ENCODE measurements at regions not wholly inside any gene's neighbourhood (a gene's known extent, or its start where the extent isn't known, plus 50 kb on each side); places are given as distances from the start of the nearest gene placed in this dataset.

DNA sequence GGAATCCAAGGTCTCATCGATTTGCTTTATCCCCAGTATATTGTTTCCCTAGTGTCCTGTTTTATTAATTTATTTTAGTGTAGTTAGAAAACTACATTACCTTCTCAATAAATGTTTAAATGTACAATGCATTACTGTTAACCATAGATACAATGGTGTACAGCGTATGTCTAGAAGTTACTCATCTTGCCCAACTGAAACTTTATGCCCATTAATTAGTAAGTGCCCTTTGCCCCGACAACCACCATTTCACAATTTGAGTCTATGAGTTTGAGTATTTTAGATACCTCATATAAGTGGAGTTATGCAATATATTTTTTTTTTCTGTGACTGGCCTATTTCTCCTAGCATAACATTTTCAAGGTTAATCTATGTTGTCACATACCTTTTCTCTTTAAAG lies 1343.0 kb upstream of the SLC39A10 start:
- TF ChIP-seq, protein P1, sequence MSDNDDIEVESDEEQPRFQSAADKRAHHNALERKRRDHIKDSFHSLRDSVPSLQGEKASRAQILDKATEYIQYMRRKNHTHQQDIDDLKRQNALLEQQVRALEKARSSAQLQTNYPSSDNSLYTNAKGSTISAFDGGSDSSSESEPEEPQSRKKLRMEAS (IDR thresholded peaks at IDR 0.05) = no peak
- no peak for TF ChIP-seq TEAD4 (IDR thresholded peaks at IDR 0.05)
- TF ChIP-seq TAF1 (IDR thresholded peaks at IDR 0.05; ENCODE audit: low read depth) = no peak
- TF ChIP-seq EGR1 (IDR thresholded peaks at IDR 0.05) = no peak
- no peak for TF ChIP-seq RAD21 (IDR thresholded peaks at IDR 0.05; ENCODE audit: low read depth)
